Activated CD8-positive, alpha-beta T cell treated with anti-CD3 and anti-CD28 coated beads for 36 hours (primary cell): ENCODE measurements at regions not wholly inside any gene's neighbourhood (a gene's known extent, or its start where the extent isn't known, plus 50 kb on each side); places are given as distances from the start of the nearest gene placed in this dataset.

Source experiments
- ATAC-seq: fragments of 200-7000 bp; cut with Tn5 transposase; one replicate; pipeline ENCODE4 v1.10.0; 2021; ENCODE audit warnings: mild to moderate bottlenecking, moderate library complexity
- CTCF ChIA-PET: fragments of 350-600 bp; sonication (Branson Sonifier 250); formaldehyde crosslinking; loops from one replicate; lab custom pipeline; 2021; ENCODE audit warnings: antibody characterized with exemption; lab: Charles Lee
- POLR2A ChIA-PET: fragments of 350-600 bp; sonication (Branson Sonifier 250); formaldehyde crosslinking; loops from one replicate; lab custom pipeline; 2021; ENCODE audit warnings: antibody characterized with exemption; lab: Charles Lee
- DNase-seq: peaks from one replicate; pipeline ENCODE4 v3.0.0-alpha.2; 2020
- H3K27ac Mint-ChIP-seq: one replicate; pipeline ENCODE4 v1.8.0; 2021; ENCODE audit warnings: mild to moderate bottlenecking, mixed read lengths
- H3K27me3 Mint-ChIP-seq: one replicate; pipeline ENCODE4 v1.8.0; 2021; ENCODE audit warnings: mixed read lengths
- H3K36me3 Mint-ChIP-seq: one replicate; pipeline ENCODE4 v1.8.0; 2021; ENCODE audit warnings: low read depth, mixed read lengths
- H3K4me1 Mint-ChIP-seq: one replicate; pipeline ENCODE4 v1.8.0; 2021; ENCODE audit warnings: low read depth, mixed read lengths
- H3K4me3 Mint-ChIP-seq: one replicate; pipeline ENCODE4 v1.8.0; 2021; ENCODE audit warnings: mild to moderate bottlenecking, moderate library complexity, mixed read lengths
- H3K9me3 Mint-ChIP-seq: one replicate; pipeline ENCODE4 v1.8.0; 2021; ENCODE audit warnings: mixed read lengths
- intact Hi-C: fragments of 100-400 bp; cut with micrococcal nuclease; formaldehyde crosslinking; loops from one replicate; pipeline ENCODE4 v1.10.0; 2022
- TF ChIP-seq, protein P1 (sequence below): fragments of 200-600 bp; IDR thresholded peaks from one replicate; pipeline ENCODE4 v1.8.0; 2022; ENCODE audit warnings: antibody characterized with exemption, mild to moderate bottlenecking

DNA sequence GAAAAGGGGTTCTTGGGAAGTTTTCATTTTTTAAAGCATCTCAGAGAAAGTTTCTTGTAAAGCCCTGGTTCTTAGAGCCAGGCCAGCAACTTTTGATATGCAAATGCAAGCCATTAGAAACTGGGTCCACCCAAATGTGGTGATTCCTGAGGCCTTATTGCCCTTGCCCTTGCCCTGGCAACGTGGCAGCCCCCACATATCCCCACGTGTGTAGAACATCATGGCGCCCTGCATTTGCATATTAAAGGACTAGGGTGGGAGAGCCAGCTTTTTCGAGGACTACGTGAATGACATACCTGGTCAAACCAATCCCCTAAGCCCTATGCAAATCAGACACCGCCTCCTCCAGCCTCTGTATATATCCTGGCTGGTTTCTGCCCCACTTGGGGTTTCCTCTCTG lies 314.9 kb upstream of the NECTIN3 start:
- ChIA-PET POLR2A (no interaction called here), CTCF (no interaction called here)
- TF ChIP-seq, protein P1, sequence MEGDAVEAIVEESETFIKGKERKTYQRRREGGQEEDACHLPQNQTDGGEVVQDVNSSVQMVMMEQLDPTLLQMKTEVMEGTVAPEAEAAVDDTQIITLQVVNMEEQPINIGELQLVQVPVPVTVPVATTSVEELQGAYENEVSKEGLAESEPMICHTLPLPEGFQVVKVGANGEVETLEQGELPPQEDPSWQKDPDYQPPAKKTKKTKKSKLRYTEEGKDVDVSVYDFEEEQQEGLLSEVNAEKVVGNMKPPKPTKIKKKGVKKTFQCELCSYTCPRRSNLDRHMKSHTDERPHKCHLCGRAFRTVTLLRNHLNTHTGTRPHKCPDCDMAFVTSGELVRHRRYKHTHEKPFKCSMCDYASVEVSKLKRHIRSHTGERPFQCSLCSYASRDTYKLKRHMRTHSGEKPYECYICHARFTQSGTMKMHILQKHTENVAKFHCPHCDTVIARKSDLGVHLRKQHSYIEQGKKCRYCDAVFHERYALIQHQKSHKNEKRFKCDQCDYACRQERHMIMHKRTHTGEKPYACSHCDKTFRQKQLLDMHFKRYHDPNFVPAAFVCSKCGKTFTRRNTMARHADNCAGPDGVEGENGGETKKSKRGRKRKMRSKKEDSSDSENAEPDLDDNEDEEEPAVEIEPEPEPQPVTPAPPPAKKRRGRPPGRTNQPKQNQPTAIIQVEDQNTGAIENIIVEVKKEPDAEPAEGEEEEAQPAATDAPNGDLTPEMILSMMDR, result no peak
- no peaks in the 10 kb centered on the region for H3K36me3 Mint-ChIP-seq
- H3K9me3 Mint-ChIP-seq, result no peaks in the 10 kb centered on the region
- no peaks in the 10 kb centered on the region for H3K4me1 Mint-ChIP-seq
- ATAC-seq, result no peak
- peaks cover 1% of the 10 kb centered on the region for H3K27me3 Mint-ChIP-seq
- intact Hi-C loops, result no loop called here
- DNase-seq, result no peak
- no peak overlapping the region for H3K27ac Mint-ChIP-seq
- no peak overlapping the region for H3K4me3 Mint-ChIP-seq

DNA sequence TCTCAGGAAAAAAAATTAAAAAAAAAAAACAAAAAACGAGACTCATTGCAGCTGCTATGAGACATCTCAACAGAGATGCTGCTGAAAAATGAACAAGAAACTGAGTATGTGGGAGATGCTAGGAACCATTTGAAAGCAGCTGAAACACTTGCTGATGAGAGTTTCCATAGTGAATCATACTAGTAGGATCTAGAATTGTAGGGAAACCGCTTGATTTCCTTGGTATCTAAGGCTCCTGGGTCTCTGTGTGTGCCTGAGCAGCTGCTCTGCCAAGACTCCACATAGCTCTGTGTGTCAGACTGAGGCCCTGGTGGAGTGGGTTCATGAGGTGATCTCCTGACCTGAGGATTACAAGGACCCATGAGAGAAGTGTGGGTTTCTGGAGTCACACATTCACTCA lies 313.4 kb upstream of the NECTIN3 start:
- intact Hi-C loops, result no loop called here
- H3K27ac Mint-ChIP-seq, result no peak overlapping the region
- ChIA-PET CTCF (no interaction called here), POLR2A (no interaction called here)
- ATAC-seq, result no peak
- TF ChIP-seq, protein P1, result no peak
- H3K27me3 Mint-ChIP-seq, result peaks cover 1% of the 10 kb centered on the region
- no peaks in the 10 kb centered on the region for H3K4me1 Mint-ChIP-seq
- DNase-seq, result no peak
- H3K36me3 Mint-ChIP-seq, result no peaks in the 10 kb centered on the region
- no peaks in the 10 kb centered on the region for H3K9me3 Mint-ChIP-seq
- no peak overlapping the region for H3K4me3 Mint-ChIP-seq

DNA sequence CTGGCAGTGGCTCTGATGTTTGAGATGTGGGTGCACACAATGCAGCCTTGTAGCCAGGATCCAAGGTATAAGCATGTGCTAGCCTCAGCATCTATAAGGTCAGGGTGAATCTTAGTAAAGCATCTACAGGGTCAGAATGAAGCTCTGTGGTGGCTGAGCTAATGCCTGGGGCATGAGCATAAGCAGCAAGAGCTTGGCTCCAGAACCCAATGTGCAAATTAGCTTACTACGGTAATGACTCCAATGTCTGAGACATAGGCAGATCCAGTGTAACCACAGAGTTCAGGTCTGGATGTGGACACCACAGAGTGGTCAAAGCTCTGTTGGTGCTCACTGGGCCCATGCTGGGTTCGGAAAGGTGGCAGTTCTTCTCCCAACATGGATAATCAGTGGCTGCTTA lies 304.5 kb upstream of the NECTIN3 start:
- Mint-ChIP-seq H3K4me1 (no peaks in the 10 kb centered on the region), H3K4me3 (no peak overlapping the region), H3K9me3 (no peaks in the 10 kb centered on the region), H3K27ac (no peak overlapping the region), H3K27me3 (no peaks in the 10 kb centered on the region), H3K36me3 (no peaks in the 10 kb centered on the region)
- ChIA-PET CTCF (no interaction called here), POLR2A (no interaction called here)
- intact Hi-C loops, result no loop called here
- TF ChIP-seq, protein P1, result no peak
- DNase-seq (no peak), ATAC-seq (no peak)

DNA sequence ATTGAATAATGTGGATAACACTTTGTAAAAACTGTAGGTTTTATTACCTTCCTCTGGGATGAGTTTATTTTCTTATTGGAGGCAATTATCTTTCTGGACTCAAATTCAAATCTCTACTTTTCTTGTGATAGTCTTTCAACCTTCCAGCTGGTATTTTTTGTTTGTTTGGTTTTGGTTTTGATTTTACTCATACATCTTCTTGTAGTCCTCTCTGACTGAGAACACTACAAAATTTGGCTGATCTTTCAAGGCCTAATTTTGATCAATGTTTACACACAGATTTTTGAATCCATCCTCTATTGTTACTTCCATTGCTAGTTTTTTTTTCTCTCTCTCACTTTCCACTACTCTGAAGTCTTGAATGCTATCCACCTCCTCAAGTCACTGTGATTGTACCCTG lies 303.8 kb upstream of the NECTIN3 start:
- POLR2A ChIA-PET, result no interaction called here
- H3K27me3 Mint-ChIP-seq, result no peaks in the 10 kb centered on the region
- no peaks in the 10 kb centered on the region for H3K9me3 Mint-ChIP-seq
- no peak overlapping the region for H3K4me3 Mint-ChIP-seq
- no peak for DNase-seq
- intact Hi-C loops, result no loop called here
- TF ChIP-seq, protein P1, result no peak
- ATAC-seq, result no peak
- H3K27ac Mint-ChIP-seq, result no peak overlapping the region
- CTCF ChIA-PET, result no interaction called here
- H3K4me1 Mint-ChIP-seq, result no peaks in the 10 kb centered on the region
- no peaks in the 10 kb centered on the region for H3K36me3 Mint-ChIP-seq

- ChIA-PET CTCF (no interaction called here), POLR2A (no interaction called here)
- ATAC-seq (no peak), DNase-seq (no peak)
- H3K36me3 Mint-ChIP-seq, result no peaks in the 10 kb centered on the region
- H3K4me3 Mint-ChIP-seq, result no peak overlapping the region
- TF ChIP-seq, protein P1, result no peak
- H3K27ac Mint-ChIP-seq, result no peak overlapping the region
- intact Hi-C loops, result no loop called here
- no peaks in the 10 kb centered on the region for H3K4me1 Mint-ChIP-seq
- no peaks in the 10 kb centered on the region for H3K9me3 Mint-ChIP-seq
- H3K27me3 Mint-ChIP-seq, result peaks cover 2% of the 10 kb centered on the region
These were observed 298.1 kb upstream of the NECTIN3 start for GRCh38 chr3:110773413-110773954.
